GM12873 (cell line): ENCODE measurements at regions not wholly inside any gene's neighbourhood (a gene's known extent, or its start where the extent isn't known, plus 50 kb on each side); places are given as distances from the start of the nearest gene placed in this dataset.

Source experiments
- CTCF ChIP-seq: IDR thresholded peaks from 2 replicates; pipeline ENCODE4 v1.5.1; 2012; ENCODE audit warnings: low read depth, mild to moderate bottlenecking, moderate library complexity, low read length, control low read depth; ENCODE audit not compliant: insufficient read depth; ENCODE audit errors: missing control alignments

DNA sequence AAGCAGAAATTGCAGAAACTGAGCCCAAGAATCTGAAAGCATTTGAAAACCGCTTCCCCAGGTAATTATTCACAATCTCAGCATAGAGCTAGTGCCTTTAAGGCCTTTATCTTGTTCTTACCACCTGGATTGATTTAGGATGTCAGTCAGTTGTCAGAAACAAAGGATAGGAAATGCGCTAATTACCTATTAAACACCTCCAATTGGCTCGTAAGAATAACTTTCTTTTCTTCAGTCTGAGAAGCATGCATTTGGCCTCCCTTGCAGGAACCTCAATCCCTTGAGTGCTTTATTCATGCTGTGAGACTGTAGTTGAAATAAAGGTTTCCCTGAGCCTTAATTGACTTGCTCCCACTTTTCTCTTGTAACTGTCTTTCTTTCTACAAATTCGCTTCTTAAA lies 400.3 kb upstream of the LRATD1 start:
- no peak for TF ChIP-seq CTCF

- no peak for TF ChIP-seq CTCF
Measured at GRCh38 chr2:14234911-14235310, 397.6 kb upstream of the LRATD1 start.

- no peak for TF ChIP-seq CTCF
Measured at GRCh38 chr2:14235667-14236066, 396.9 kb upstream of the LRATD1 start.

DNA sequence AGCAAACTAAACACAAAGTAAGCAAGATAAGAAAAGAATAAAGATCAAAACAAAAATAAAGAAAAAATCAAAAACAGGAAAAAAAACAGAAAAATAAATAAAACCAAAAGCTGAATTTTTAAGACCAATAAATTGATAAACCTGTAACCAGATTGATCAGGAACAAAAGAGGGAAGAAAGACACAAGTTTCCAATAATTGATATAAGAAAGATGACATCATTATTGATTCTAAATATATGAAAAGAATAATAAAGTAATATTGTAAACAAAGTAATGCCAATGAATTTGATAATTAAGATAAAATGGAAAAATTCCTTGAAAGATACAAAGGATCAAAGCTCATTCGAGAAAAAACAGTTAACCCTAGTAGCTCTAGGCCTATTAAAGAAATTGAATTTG lies 394.6 kb upstream of the LRATD1 start:
- TF ChIP-seq CTCF: no peak

GRCh38 chr2:14239605-14240004 lies 392.9 kb upstream of the LRATD1 start:
- no peak for TF ChIP-seq CTCF

GRCh38 chr2:14240868-14241267 lies 391.6 kb upstream of the LRATD1 start:
- TF ChIP-seq CTCF: no peak

DNA sequence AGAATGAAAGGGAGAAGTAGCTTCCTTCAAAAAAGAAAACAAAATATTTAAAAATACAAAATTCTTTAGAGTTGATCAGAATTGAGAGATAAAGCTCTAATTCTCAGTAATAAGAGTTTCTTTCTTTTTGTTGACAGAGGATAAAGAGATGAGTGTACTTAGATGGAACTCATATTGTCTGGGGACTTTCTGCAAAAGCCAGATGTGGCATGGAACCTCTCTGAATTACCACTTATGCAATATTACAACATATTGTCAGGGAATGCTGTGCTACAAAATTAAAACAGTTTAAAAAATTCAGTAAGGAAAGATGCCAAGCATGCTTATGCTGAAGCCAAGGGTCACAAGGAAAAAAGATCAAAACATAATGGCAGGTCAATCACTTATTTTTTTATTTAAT lies 386.6 kb upstream of the LRATD1 start:
- TF ChIP-seq CTCF: no peak
